ENCODE measurements at regions not wholly inside any gene's neighbourhood (a gene's known extent, or its start where the extent isn't known, plus 50 kb on each side); places are given as distances from the start of the nearest gene placed in this dataset.

DNA sequence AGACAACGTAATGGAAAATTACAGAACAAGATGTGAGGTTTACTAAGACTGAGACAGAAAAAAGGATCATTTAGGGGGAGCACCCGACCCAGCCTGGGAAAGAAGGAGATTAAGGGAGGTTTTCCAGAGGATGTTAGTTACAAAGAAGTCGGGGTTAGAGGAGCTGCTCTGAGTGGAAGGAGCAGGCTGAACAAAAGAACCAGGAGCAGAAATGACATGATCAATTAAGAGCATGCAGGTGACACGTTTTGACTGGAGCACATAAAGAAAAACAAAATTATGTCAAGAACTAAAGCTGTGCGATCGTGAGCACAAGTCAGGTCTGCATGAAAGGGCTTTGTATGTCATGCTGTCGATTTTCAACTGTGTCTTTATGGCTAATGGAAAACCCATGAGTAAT, 417.3 kb upstream of the MARCKS start:
- TF ChIP-seq, protein P1, sequence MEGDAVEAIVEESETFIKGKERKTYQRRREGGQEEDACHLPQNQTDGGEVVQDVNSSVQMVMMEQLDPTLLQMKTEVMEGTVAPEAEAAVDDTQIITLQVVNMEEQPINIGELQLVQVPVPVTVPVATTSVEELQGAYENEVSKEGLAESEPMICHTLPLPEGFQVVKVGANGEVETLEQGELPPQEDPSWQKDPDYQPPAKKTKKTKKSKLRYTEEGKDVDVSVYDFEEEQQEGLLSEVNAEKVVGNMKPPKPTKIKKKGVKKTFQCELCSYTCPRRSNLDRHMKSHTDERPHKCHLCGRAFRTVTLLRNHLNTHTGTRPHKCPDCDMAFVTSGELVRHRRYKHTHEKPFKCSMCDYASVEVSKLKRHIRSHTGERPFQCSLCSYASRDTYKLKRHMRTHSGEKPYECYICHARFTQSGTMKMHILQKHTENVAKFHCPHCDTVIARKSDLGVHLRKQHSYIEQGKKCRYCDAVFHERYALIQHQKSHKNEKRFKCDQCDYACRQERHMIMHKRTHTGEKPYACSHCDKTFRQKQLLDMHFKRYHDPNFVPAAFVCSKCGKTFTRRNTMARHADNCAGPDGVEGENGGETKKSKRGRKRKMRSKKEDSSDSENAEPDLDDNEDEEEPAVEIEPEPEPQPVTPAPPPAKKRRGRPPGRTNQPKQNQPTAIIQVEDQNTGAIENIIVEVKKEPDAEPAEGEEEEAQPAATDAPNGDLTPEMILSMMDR (IDR thresholded peaks at IDR 0.05), result no peak
- TF ChIP-seq MAZ (IDR thresholded peaks at IDR 0.05; ENCODE audit: borderline replicate concordance, low read depth, low read length) (no peak), HDAC2 (IDR thresholded peaks at IDR 0.05) (no peak), POLR2A (IDR thresholded peaks at IDR 0.05; ENCODE audit: low read length) (no peak), ZFP36 (IDR thresholded peaks at IDR 0.05; ENCODE audit: borderline replicate concordance, partially characterized antibody) (no peak), NR3C1 (IDR thresholded peaks at IDR 0.05) (no peak), CEBPB (IDR thresholded peaks at IDR 0.05) (no peak)
- TF ChIP-seq, protein P2, sequence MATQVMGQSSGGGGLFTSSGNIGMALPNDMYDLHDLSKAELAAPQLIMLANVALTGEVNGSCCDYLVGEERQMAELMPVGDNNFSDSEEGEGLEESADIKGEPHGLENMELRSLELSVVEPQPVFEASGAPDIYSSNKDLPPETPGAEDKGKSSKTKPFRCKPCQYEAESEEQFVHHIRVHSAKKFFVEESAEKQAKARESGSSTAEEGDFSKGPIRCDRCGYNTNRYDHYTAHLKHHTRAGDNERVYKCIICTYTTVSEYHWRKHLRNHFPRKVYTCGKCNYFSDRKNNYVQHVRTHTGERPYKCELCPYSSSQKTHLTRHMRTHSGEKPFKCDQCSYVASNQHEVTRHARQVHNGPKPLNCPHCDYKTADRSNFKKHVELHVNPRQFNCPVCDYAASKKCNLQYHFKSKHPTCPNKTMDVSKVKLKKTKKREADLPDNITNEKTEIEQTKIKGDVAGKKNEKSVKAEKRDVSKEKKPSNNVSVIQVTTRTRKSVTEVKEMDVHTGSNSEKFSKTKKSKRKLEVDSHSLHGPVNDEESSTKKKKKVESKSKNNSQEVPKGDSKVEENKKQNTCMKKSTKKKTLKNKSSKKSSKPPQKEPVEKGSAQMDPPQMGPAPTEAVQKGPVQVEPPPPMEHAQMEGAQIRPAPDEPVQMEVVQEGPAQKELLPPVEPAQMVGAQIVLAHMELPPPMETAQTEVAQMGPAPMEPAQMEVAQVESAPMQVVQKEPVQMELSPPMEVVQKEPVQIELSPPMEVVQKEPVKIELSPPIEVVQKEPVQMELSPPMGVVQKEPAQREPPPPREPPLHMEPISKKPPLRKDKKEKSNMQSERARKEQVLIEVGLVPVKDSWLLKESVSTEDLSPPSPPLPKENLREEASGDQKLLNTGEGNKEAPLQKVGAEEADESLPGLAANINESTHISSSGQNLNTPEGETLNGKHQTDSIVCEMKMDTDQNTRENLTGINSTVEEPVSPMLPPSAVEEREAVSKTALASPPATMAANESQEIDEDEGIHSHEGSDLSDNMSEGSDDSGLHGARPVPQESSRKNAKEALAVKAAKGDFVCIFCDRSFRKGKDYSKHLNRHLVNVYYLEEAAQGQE (IDR thresholded peaks at IDR 0.05), result no peak

Data from A549 (cell line).